ENCODE measurements at regions not wholly inside any gene's neighbourhood (a gene's known extent, or its start where the extent isn't known, plus 50 kb on each side); places are given as distances from the start of the nearest gene placed in this dataset.

DNA sequence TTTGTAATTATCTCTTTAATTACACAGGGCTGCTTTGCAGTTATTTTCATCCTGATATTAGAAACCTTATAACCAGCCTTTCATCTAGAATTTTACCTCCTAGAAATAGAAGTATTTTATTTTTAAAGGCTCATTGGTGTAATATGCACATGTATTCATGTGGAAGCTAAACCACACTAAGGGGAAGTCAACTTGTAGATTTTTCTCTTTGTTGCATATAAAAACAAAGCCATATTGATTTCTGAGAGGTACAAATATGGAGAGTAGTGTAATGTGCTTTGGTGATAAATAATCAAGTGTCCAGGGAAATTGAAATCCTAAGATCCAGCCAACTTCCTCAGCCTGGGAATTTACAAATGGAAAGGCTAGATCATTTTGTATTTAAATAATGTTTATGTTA is 301.2 kb downstream of the LRATD1 start:
- no peaks in the 10 kb centered on the region for H3K4me1 ChIP-seq (ENCODE audit: control insufficient read depth, insufficient read depth, low read length, poor library complexity, severe bottlenecking)
- H3K9me3 ChIP-seq (ENCODE audit: control insufficient read depth, low read length) = peaks cover 10% of the 10 kb centered on the region
- no peaks in the 10 kb centered on the region for H3K36me3 ChIP-seq (ENCODE audit: control insufficient read depth, insufficient read depth, low read length)
- no peak overlapping the region for H3K27ac ChIP-seq (ENCODE audit: low read depth, low read length, severe bottlenecking)
- H3K4me3 ChIP-seq (ENCODE audit: extremely low read depth, insufficient read depth, low read length, poor library complexity, severe bottlenecking) = no peak overlapping the region

DNA sequence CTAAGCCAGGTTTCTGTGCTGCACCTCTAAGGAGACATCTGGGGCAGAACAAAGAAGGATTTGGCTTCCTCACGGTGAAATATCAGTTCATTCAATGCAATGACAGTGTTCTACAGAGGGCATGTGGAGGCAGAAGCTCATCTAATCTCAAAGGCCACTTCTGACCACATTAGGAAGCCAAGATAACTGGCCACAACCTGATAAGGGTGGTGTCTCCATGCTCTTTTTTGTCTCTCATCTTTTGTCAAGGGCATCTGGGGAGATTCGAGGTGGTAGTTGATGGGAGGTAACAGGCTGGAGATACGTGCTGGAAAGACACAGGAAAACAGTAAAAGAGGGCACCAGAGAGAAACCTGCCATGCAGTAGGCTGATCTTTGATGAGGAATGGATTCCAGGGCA is 303.9 kb downstream of the LRATD1 start:
- Histone ChIP-seq H3K9me3 (ENCODE audit: control insufficient read depth, low read length) (peaks cover 10% of the 10 kb centered on the region), H3K36me3 (ENCODE audit: control insufficient read depth, insufficient read depth, low read length) (no peaks in the 10 kb centered on the region), H3K4me3 (ENCODE audit: extremely low read depth, insufficient read depth, low read length, poor library complexity, severe bottlenecking) (no peak overlapping the region), H3K27ac (ENCODE audit: low read depth, low read length, severe bottlenecking) (no peak overlapping the region), H3K4me1 (ENCODE audit: control insufficient read depth, insufficient read depth, low read length, poor library complexity, severe bottlenecking) (no peaks in the 10 kb centered on the region)
- 77 to 78% methylated on average over 3 of the region's 3 CpGs for WGBS, 2 experiments (ENCODE audit: insufficient coverage in 2 of 2)

DNA sequence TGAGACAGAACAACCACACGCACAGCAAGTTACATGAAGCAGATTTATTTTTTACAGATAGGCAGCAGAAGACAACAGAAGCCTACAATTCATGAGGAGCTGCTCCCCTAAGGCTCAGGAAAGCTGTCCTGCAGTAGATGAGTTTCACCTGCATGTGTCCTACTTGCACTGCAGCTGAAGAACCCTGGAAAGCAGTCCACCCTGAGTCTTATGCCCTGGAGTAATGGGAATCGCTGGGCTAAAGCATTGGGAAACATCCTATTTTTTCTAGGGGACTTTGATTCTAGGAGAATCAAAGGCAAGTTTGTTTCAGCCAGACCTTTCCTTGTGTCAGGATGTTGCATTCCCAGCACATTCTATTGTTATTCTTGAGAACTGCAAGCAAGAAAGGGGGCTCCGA is 304.8 kb downstream of the LRATD1 start:
- 85 to 86% methylated on average over 3 of the region's 3 CpGs for WGBS, 2 experiments (ENCODE audit: insufficient coverage in 2 of 2)

DNA sequence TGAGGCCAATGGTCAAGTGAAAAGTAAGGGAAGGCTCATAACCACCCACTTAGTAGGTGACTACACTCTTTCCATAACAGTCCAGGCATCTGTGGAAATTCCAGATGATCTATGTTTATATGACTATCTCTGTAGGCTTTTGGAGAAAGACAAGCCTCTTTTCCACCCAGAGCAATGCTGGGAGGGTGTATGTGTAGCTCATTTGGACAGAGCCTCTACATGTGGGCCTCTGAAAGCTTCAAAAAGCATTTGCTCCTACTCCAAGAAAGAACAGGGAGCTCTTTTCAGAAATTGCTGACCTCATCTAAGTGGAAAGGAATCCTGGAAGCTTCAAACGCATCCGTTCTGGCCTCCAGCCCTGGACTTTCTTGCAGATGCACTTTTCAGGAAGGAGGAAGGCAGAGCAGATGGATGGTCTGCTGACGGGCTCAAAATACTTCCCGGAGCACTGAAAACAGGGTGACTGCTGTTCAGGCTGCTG is 308.7 kb downstream of the LRATD1 start:
- WGBS, 2 experiments (ENCODE audit: insufficient coverage in 2 of 2) = 88 to 94% methylated on average over 3 to 4 of the region's 4 CpGs
- no peaks in the 10 kb centered on the region for H3K36me3 ChIP-seq (ENCODE audit: control insufficient read depth, insufficient read depth, low read length)
- H3K9me3 ChIP-seq (ENCODE audit: control insufficient read depth, low read length) = peaks cover 10% of the 10 kb centered on the region
- H3K27ac ChIP-seq (ENCODE audit: low read depth, low read length, severe bottlenecking) = no peak overlapping the region
- H3K4me1 ChIP-seq (ENCODE audit: control insufficient read depth, insufficient read depth, low read length, poor library complexity, severe bottlenecking) = no peaks in the 10 kb centered on the region
- H3K4me3 ChIP-seq (ENCODE audit: extremely low read depth, insufficient read depth, low read length, poor library complexity, severe bottlenecking) = no peak overlapping the region

More for the DNA sequence above, 304.8 kb downstream of the LRATD1 start:
- Histone ChIP-seq H3K4me1 (ENCODE audit: control insufficient read depth, insufficient read depth, low read length, poor library complexity, severe bottlenecking) (no peaks in the 10 kb centered on the region), H3K27ac (ENCODE audit: low read depth, low read length, severe bottlenecking) (no peak overlapping the region), H3K9me3 (ENCODE audit: control insufficient read depth, low read length) (peaks cover 10% of the 10 kb centered on the region), H3K36me3 (ENCODE audit: control insufficient read depth, insufficient read depth, low read length) (no peaks in the 10 kb centered on the region), H3K4me3 (ENCODE audit: extremely low read depth, insufficient read depth, low read length, poor library complexity, severe bottlenecking) (no peak overlapping the region)

DNA sequence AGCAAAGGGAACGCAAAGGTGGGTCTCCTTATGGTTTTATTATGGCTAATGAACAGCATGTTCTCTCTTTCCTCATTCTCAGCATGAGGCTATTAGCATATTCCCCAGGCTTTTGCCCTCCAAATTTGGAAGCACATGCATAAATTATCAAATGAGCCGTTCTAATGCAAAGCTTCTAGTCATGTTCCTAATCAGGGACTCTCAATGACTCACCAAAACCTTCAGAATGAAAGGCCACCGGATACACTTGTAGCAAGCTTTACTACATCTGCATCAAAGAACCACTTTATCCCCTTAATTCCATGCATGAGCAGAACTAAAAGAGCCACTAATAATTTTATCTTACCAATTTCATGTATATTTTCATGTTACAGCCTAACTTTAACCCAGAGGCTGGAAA is 310.5 kb downstream of the LRATD1 start:
- WGBS, 2 experiments (ENCODE audit: insufficient coverage in 2 of 2) = 79 to 83% methylated on average over 2 of the region's 3 CpGs
- no peak overlapping the region for H3K4me3 ChIP-seq (ENCODE audit: extremely low read depth, insufficient read depth, low read length, poor library complexity, severe bottlenecking)
- H3K36me3 ChIP-seq (ENCODE audit: control insufficient read depth, insufficient read depth, low read length) = no peaks in the 10 kb centered on the region
- no peaks in the 10 kb centered on the region for H3K4me1 ChIP-seq (ENCODE audit: control insufficient read depth, insufficient read depth, low read length, poor library complexity, severe bottlenecking)
- H3K27ac ChIP-seq (ENCODE audit: low read depth, low read length, severe bottlenecking) = no peak overlapping the region
- H3K9me3 ChIP-seq (ENCODE audit: control insufficient read depth, low read length) = no peaks in the 10 kb centered on the region

DNA sequence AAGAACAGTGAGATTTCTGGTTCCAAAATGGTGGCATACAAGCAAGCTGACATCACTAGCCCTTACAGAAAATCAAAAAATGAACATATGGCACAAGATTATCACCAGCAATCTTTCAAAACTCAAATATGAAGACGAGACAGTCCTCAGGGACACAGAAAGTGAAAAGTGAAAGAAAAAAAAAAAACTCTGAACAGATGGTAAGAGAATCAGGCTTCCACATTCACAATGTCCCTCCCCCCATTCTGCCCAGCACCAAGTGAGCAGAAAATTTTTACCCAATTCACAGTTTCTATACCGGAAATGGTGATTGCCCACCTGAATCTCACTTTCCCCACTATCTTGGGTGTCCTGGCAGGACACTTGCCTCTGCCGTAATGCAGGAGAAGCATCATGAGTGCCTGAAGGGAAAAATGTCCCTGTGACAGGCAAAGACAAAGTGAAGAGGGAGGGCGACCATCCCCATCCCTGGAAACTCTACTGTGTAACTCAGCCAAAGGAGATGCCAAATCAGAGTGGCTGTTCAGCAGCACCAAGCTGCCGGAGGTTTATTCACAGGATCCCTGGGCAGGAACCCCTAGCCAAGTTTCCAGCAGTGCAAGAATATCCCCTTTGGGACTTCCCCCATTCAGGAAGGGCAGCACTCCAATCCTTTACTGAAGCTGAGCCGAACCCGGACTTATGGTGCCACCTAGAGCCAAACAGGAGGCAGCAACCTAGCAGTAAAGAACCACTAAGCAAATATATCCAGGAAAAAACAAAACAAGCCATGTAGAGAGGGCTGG is 312.2 kb downstream of the LRATD1 start:
- WGBS, 2 experiments (ENCODE audit: insufficient coverage in 2 of 2) = 73 to 92% methylated on average over 4 of the region's 7 CpGs
- Histone ChIP-seq H3K27ac (ENCODE audit: low read depth, low read length, severe bottlenecking) (no peak overlapping the region), H3K36me3 (ENCODE audit: control insufficient read depth, insufficient read depth, low read length) (no peaks in the 10 kb centered on the region), H3K4me3 (ENCODE audit: extremely low read depth, insufficient read depth, low read length, poor library complexity, severe bottlenecking) (no peak overlapping the region), H3K4me1 (ENCODE audit: control insufficient read depth, insufficient read depth, low read length, poor library complexity, severe bottlenecking) (no peaks in the 10 kb centered on the region), H3K9me3 (ENCODE audit: control insufficient read depth, low read length) (no peaks in the 10 kb centered on the region)

DNA sequence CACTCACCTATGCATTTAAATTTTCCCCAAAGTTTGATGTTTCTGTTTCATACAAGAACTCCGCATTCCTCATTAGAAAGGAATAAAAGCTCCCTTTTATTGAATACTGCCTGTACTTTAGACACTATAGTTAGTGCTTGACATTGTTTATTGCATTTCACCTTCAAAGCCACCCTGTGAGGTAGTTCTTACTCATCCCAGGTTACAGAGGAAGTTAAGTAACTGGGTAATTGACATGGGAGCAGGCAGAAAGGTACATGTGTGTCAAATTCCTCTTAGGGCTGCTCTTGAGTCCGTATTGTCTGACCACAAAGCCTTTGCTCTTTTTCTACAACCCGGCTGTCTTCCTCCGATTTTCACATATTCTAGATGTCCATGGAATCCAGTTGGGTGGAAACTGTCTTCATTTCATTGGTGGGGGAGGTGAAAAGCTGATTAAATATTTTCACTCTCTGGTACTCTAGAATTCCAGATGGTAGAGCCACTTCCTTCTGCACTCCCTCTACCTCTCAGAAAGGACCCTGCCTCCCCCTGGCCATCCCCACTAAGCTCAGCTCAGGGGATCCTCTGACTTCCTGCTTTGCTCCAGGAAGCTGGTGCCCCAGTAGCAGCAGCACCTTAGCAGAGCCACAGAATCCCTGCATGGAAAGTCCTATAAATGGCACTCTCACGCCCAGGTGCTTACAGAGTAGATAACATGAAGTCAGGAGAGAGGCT is 319.2 kb downstream of the LRATD1 start:
- Histone ChIP-seq H3K27ac (ENCODE audit: low read depth, low read length, severe bottlenecking) (no peak overlapping the region), H3K4me3 (ENCODE audit: extremely low read depth, insufficient read depth, low read length, poor library complexity, severe bottlenecking) (no peak overlapping the region), H3K4me1 (ENCODE audit: control insufficient read depth, insufficient read depth, low read length, poor library complexity, severe bottlenecking) (no peaks in the 10 kb centered on the region), H3K9me3 (ENCODE audit: control insufficient read depth, low read length) (no peaks in the 10 kb centered on the region), H3K36me3 (ENCODE audit: control insufficient read depth, insufficient read depth, low read length) (no peaks in the 10 kb centered on the region)
- WGBS, 2 experiments (ENCODE audit: insufficient coverage in 2 of 2) = 90% methylated on average over 2 of the region's 5 CpGs; no CpG with 5 or more reads in 1 of the 2 experiments

DNA sequence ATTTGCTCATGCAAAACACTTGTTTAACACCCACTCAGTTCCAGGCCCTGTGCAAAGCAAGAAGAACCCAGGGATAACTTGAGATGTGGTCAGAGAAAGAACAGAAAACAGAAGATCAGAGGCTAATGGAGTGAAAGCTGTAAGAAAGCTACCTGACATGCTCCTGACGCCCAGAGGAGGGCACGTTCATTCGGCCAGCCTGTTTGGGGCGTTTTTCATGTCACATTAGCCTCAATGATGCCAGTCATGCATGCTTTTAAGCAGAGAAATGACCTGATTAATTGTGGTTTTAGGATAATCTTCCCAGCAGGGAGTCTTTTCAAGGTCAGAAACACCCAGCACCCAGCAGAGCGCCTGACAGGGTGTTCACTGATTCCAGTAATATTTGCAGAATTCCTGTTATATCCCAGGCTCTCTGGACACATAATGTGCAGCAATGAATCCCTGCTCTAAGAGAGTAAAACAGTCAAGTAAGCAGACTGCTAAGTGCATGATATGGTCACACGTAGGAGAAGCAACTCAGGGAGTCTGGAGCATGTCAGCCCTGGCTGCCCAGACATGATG is 320.0 kb downstream of the LRATD1 start:
- no peaks in the 10 kb centered on the region for H3K4me1 ChIP-seq (ENCODE audit: control insufficient read depth, insufficient read depth, low read length, poor library complexity, severe bottlenecking)
- H3K4me3 ChIP-seq (ENCODE audit: extremely low read depth, insufficient read depth, low read length, poor library complexity, severe bottlenecking) = no peak overlapping the region
- 77 to 79% methylated on average over 3 to 5 of the region's 6 CpGs for WGBS, 2 experiments (ENCODE audit: insufficient coverage in 2 of 2)
- no peaks in the 10 kb centered on the region for H3K36me3 ChIP-seq (ENCODE audit: control insufficient read depth, insufficient read depth, low read length)
- no peaks in the 10 kb centered on the region for H3K9me3 ChIP-seq (ENCODE audit: control insufficient read depth, low read length)
- H3K27ac ChIP-seq (ENCODE audit: low read depth, low read length, severe bottlenecking) = no peak overlapping the region

DNA sequence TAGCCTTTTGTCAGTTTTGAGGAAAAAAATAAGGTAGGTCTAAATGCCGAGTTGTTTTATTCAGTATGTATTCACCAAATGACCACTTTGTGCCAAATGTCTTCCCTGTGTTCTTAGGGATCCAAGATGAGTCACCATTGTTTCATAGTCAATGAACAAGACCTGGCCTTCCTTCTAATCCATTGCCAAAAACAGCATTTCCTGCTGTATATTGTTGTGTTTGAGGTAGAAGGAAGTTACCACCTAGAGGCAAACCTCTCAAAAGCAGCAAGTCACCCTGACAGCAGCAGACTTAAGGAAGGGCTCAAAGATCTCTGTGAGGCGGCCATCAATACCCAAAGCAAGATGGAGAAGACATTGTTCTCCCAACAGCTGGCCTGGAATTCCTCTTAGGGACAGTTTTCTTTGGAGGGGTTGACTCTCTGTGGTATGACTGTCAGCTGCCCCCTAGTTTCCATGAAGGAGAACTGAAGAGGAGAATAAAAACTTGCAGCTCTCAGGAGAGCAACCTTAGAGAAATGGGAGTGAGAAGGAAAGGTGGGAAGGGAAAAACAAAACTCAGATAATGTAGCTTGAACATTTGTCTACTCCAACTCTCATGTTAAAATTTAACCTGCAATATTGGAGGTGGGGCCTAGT is 328.3 kb downstream of the LRATD1 start:
- WGBS, 2 experiments (ENCODE audit: insufficient coverage in 2 of 2) = 100% methylated on average over 1 of the region's 2 CpGs; no CpG with 5 or more reads in 1 of the 2 experiments
- Histone ChIP-seq H3K27ac (ENCODE audit: low read depth, low read length, severe bottlenecking) (no peak overlapping the region), H3K4me1 (ENCODE audit: control insufficient read depth, insufficient read depth, low read length, poor library complexity, severe bottlenecking) (no peaks in the 10 kb centered on the region), H3K36me3 (ENCODE audit: control insufficient read depth, insufficient read depth, low read length) (no peaks in the 10 kb centered on the region), H3K9me3 (ENCODE audit: control insufficient read depth, low read length) (no peaks in the 10 kb centered on the region), H3K4me3 (ENCODE audit: extremely low read depth, insufficient read depth, low read length, poor library complexity, severe bottlenecking) (no peak overlapping the region)

DNA sequence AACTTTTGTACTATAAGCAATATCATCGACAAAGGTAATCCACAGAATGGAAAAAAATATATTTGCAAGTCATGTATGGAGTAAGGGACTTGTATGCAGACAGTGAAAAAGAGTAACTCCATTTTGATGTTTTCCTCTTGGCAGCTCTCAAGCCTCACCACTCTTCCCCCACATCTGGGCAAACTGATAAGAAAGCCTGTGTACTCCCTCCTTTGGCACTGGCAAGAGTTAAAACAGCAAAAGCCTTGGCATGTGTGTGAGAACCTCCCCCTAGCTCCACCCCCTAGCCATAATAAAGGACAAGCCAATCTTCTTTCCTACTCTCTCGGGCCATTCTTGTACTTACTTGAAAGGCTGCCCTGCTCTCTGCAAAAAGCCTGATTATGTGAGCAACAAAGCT is 335.2 kb downstream of the LRATD1 start:
- H3K9me3 ChIP-seq (ENCODE audit: control insufficient read depth, low read length) = no peaks in the 10 kb centered on the region
- 50% methylated on average over 1 of the region's 2 CpGs; no CpG with 5 or more reads in 1 of the 2 experiments for WGBS, 2 experiments (ENCODE audit: insufficient coverage in 2 of 2)

More for the DNA sequence above, 335.2 kb downstream of the LRATD1 start:
- no peaks in the 10 kb centered on the region for H3K4me1 ChIP-seq (ENCODE audit: control insufficient read depth, insufficient read depth, low read length, poor library complexity, severe bottlenecking)
- H3K36me3 ChIP-seq (ENCODE audit: control insufficient read depth, insufficient read depth, low read length) = no peaks in the 10 kb centered on the region
- no peak overlapping the region for H3K4me3 ChIP-seq (ENCODE audit: extremely low read depth, insufficient read depth, low read length, poor library complexity, severe bottlenecking)
- no peak overlapping the region for H3K27ac ChIP-seq (ENCODE audit: low read depth, low read length, severe bottlenecking)

Data from mesodermal cell (in vitro differentiated cells).